ENCODE measurements at regions not wholly inside any gene's neighbourhood (a gene's known extent, or its start where the extent isn't known, plus 50 kb on each side); places are given as distances from the start of the nearest gene placed in this dataset.

DNA sequence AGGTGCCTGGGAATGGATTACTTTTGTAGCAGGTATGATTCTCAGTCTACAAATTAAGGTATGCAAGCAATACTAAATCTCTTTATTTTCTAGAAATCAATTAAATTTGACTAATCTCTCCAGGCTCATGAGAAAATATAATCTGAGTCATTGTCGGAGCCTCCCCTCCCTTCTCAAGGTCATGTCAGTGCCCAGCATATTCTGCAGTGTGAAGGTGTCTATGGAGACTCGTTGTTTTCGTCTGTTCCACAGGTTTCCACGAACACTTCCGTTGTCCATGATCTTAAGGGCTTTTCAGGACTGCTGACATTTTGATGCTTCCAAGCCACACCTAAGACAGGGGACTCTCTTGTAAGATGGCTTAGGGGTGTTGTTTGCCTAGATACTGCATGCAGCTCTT lies 56.6 kb upstream of the SCOC start:
- WGBS, 2 donors (ENCODE audit: low coverage in 1 of 2), result 92 to 100% methylated on average over 4 to 5 of the region's 5 CpGs
- in situ Hi-C loops (cut with MboI; ENCODE audit: low pct_ligation_motif_present in 1 of 4, low pct_unique_long_range_greater_than_20kb in 1 of 4, low sequenced_read_pairs in 3 of 4) (no loop called here), intact Hi-C loops (cut with DNase I; ENCODE audit: low total_unique reads) (no loop called here)

DNA sequence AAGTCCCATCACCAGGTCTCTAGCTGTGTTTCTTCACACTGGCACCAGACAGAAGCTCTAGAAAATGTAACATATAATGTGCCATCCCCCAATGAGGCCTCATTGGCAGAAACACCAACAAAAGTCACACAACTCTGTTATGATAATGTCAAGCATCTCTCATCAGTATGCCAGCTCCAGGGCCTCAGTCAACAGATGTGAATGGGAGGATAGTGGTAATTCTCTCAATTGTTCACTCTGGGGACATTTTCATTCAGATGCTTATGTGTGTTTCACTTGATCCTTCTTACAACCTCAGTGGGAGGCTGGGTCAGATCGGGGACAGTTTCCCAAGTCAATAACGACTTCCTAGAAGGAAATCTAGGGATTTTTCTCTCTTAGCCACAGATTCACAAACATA lies 57.5 kb upstream of the SCOC start:
- no peak overlapping the region for H3K4me3 ChIP-seq
- no peak for TF ChIP-seq EP300 (IDR thresholded peaks at IDR 0.05; ENCODE audit: low read depth)
- TF ChIP-seq, protein P1, sequence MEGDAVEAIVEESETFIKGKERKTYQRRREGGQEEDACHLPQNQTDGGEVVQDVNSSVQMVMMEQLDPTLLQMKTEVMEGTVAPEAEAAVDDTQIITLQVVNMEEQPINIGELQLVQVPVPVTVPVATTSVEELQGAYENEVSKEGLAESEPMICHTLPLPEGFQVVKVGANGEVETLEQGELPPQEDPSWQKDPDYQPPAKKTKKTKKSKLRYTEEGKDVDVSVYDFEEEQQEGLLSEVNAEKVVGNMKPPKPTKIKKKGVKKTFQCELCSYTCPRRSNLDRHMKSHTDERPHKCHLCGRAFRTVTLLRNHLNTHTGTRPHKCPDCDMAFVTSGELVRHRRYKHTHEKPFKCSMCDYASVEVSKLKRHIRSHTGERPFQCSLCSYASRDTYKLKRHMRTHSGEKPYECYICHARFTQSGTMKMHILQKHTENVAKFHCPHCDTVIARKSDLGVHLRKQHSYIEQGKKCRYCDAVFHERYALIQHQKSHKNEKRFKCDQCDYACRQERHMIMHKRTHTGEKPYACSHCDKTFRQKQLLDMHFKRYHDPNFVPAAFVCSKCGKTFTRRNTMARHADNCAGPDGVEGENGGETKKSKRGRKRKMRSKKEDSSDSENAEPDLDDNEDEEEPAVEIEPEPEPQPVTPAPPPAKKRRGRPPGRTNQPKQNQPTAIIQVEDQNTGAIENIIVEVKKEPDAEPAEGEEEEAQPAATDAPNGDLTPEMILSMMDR (IDR thresholded peaks at IDR 0.05), result no peak
- H3K4me1 ChIP-seq, result no peaks in the 10 kb centered on the region
- intact Hi-C loops (cut with DNase I; ENCODE audit: low total_unique reads), result no loop called here
- in situ Hi-C loops (cut with MboI; ENCODE audit: low pct_ligation_motif_present in 1 of 4, low pct_unique_long_range_greater_than_20kb in 1 of 4, low sequenced_read_pairs in 3 of 4), result no loop called here
- no peaks in the 10 kb centered on the region for H3K9me3 ChIP-seq
- no peaks in the 10 kb centered on the region for H3K27me3 ChIP-seq
- WGBS, 2 donors (ENCODE audit: low coverage in 1 of 2), result 78% methylated on average over 2 of the region's 2 CpGs
- H3K36me3 ChIP-seq, result no peaks in the 10 kb centered on the region
- DNase-seq, result no peak
- H3K27ac ChIP-seq, result no peak overlapping the region

More for the DNA sequence above, 56.6 kb upstream of the SCOC start:
- Histone ChIP-seq H3K36me3 (no peaks in the 10 kb centered on the region), H3K9me3 (no peaks in the 10 kb centered on the region), H3K27ac (no peak overlapping the region), H3K4me3 (no peak overlapping the region), H3K4me1 (no peaks in the 10 kb centered on the region), H3K27me3 (no peaks in the 10 kb centered on the region)
- TF ChIP-seq POLR2A (IDR thresholded peaks at IDR 0.05), result no peak
- TF ChIP-seq, protein P1 (IDR thresholded peaks at IDR 0.05), result no peak
- TF ChIP-seq EP300 (IDR thresholded peaks at IDR 0.05; ENCODE audit: low read depth), result no peak
- DNase-seq, result no peak

DNA sequence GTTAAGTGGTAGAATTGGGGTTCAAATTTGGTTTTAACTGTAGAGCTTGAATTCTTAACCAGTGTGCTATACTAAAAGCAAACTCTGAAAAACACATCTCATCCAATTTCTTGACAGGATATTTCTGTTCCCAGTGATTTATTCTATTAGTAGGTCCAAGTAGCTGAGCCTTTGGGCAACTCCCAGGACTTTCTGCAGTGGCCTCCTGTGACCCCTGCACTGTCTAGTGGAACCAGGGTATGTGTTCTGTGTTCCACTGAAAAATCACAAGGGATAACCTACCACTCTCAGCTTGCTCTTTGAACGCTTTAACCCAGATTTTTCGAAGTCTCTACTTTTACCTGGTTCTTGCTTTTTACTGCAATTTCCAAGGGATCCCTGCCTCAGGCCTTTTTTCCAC lies 58.0 kb upstream of the SCOC start:
- WGBS, 2 donors (ENCODE audit: low coverage in 1 of 2), result 76 to 85% methylated on average over 2 of the region's 2 CpGs
- DNase-seq, result no peak
- intact Hi-C loops (cut with DNase I; ENCODE audit: low total_unique reads), result no loop called here

DNA sequence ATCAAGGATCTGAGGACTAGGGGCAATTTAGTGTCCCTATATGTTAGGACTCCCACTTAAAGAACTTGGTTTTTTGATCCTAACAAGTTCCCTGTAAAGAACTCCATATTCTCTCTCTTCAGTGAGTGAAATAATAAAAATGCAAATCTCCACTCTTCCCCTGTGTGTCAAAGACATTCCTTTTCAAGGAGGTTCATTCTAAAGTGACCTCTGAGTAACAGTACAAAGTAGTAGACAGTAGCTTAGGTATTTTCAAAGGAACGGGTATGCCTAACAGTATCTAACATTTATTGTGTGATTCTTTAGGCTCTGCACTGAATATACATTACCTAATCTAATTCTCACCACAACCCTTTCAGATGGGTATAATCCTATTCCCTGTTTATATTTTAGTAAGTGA lies 58.4 kb upstream of the SCOC start:
- Histone ChIP-seq H3K27me3 (no peaks in the 10 kb centered on the region), H3K36me3 (no peaks in the 10 kb centered on the region), H3K9me3 (no peaks in the 10 kb centered on the region), H3K4me3 (no peak overlapping the region), H3K27ac (peak overlapping the region in 1 of 4 donors; percentile 8), H3K4me1 (no peaks in the 10 kb centered on the region)
- intact Hi-C loops (cut with DNase I; ENCODE audit: low total_unique reads) (no loop called here), in situ Hi-C loops (cut with MboI; ENCODE audit: low pct_ligation_motif_present in 1 of 4, low pct_unique_long_range_greater_than_20kb in 1 of 4, low sequenced_read_pairs in 3 of 4) (no loop called here)
- 75 to 81% methylated on average over 1 of the region's 1 CpG for WGBS, 2 donors (ENCODE audit: low coverage in 1 of 2)
- TF ChIP-seq POLR2A (IDR thresholded peaks at IDR 0.05) (no peak), POLR2AphosphoS5 (IDR thresholded peaks at IDR 0.05) (no peak), EP300 (IDR thresholded peaks at IDR 0.05; ENCODE audit: low read depth) (no peak)
- TF ChIP-seq, protein P1 (IDR thresholded peaks at IDR 0.05), result no peak
- no peak for DNase-seq

More for the DNA sequence above, 58.0 kb upstream of the SCOC start:
- Histone ChIP-seq H3K4me3 (no peak overlapping the region), H3K27ac (peak overlapping the region in 1 of 4 donors; percentile 8), H3K4me1 (no peaks in the 10 kb centered on the region), H3K9me3 (no peaks in the 10 kb centered on the region), H3K36me3 (no peaks in the 10 kb centered on the region), H3K27me3 (no peaks in the 10 kb centered on the region)
- in situ Hi-C loops (cut with MboI; ENCODE audit: low pct_ligation_motif_present in 1 of 4, low pct_unique_long_range_greater_than_20kb in 1 of 4, low sequenced_read_pairs in 3 of 4), result no loop called here
- TF ChIP-seq, protein P1 (IDR thresholded peaks at IDR 0.05), result no peak
